UCSD-AML1 (cell line): ENCODE measurements at regions not wholly inside any gene's neighbourhood (a gene's known extent, or its start where the extent isn't known, plus 50 kb on each side); places are given as distances from the start of the nearest gene placed in this dataset.
"Not testable (repeated sequence)": the region's sequence is repeated elsewhere in the genome, so short reads cannot be mapped to it uniquely, and the experiment has no call there.

Experiments
- DNase-seq: peaks from one replicate; lab custom pipeline; 2025; ENCODE audit not compliant: unreplicated experiment; lab: John Stamatoyannopoulos, UW

- no peak for DNase-seq
These were observed 147.3 kb upstream of the CDIN1 start for GRCh38 chr15:36432161-36432560.

- no peak for DNase-seq
These were observed 145.2 kb upstream of the CDIN1 start for GRCh38 chr15:36434177-36434576.

DNA sequence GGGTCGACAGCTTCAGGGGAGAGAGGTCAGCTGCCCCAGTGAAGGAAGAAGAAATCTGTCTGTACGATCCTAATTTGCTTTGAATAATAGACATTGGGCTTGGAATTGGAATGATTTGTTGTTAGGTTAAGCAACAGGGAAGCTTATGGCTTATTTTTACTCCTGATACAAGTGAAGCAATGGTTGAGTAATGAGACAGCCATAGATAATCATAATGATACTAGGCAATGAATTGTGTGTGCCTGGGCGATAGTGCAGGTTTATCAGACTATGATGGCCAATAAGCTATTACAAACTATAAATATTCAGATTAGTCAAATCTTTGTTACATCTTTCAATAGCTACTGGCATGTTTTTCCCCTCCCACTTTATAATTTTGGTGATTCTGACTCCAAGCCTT, 140.9 kb upstream of the CDIN1 start:
- no peak for DNase-seq

DNA sequence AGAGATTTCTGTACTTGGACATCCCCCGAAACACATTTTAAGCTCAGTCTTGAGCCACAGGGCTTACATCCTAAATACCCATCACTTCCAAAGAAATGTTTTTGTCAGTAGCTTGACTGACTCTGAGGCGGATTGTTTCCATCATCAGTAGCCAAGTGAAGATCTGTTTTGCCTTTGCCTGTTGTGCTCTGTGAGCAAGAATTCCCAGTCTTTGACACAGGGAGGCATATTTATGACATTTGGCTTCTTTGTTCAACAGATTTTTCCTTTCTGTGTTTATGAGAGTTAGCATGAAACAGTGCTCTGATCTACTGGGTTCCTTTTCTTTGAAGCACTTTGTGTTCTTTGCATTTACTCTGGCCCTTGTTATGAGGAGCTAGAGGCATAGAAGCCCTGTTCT, 132.1 kb upstream of the CDIN1 start:
- no peak for DNase-seq

GRCh38 chr15:36448418-36448817, 131.0 kb upstream of the CDIN1 start:
- DNase-seq, result no peak

DNA sequence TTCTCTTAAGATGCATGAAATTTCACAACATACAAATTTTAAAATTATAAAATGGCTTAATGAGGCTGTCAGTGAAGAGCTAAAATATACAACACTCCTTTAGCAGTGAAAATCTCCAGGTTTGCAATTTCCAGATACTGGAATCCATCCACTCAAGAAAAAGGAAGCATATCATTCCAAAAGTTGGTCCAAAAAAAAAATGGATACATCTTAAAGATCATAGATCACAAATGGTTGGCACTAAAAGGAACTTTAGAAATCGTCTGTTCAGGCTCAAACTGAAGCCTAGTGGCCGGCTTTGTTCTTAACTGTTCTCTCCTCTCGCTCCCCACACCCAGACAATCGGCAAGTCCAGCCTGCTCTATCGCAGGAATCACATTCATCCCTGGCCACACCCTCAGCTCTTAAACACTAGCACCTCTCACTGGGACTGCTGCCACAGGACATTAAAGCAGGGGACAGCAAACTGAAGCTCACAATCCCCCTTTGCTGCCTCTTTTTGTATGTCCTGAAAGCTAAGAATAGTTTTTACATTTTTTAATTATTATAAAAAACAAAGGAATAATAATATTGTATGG, 130.3 kb upstream of the CDIN1 start:
- DNase-seq, result no peak

DNA sequence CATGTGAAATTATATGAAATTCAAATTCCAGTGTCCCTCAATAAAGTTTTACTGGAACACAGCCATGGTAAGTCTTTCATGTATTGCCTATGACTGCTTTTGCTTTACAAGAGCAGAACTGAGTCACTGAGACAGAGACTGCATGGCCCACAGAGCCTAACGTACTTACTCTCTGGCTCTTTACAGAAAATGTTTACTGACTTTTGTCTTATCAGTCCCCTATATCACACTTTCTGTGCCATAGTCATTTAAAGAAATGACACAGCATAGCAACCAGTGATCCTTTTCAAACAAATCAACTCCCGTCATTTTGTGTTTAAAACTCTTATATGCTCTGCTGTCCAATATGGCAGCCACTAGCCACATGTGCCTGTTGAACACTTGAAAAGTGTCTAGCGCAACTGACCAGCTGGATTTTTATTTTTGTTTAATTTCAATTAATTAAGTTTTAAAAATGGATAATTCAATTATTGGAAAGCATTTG, 129.7 kb upstream of the CDIN1 start:
- DNase-seq, result no peak

DNA sequence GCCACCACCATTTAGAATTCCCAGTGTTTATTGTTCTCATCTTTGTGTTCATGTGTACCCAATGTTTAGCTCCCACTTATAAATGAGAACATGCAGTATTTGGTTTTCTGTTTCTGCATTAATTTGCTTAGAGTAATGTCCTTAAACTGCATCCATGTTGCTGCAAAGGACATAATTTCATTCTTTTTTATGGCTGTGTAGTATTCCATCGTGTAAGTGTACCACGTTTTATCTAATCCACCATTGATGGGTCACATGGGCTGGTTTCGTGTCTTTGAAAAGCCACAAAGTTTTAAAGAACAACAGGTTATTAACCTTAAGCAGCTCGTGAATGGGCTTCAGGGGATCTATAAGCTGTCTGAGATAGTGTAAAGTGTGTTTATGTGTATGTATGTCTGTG, 125.2 kb upstream of the CDIN1 start:
- DNase-seq, result not testable (repeated sequence)

- no peak for DNase-seq
These were observed 121.0 kb upstream of the CDIN1 start for GRCh38 chr15:36458411-36458810.

DNA sequence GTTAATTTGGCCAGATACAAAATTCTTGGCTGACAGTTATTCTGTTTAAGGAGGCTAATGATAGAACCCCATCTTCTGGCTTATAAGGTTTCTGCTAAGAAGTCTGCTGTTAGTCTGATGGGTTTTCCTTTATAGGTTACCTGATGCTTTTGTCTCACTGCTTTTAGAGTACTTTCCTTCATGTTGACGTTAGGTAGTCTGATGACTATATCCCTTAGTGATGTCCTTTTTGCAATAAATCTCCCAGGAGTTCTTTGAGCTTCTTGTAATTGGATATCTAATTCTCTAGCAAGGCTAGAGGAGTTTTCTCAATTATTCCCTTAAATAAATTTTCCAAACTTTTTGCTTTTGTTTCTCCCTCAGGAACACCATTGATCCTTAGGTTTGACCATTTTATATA, 114.1 kb upstream of the CDIN1 start:
- no peak for DNase-seq

GRCh38 chr15:36468746-36469145, 110.7 kb upstream of the CDIN1 start:
- DNase-seq, result no peak

- no peak for DNase-seq
These were observed 110.0 kb upstream of the CDIN1 start for GRCh38 chr15:36469311-36469966.

DNA sequence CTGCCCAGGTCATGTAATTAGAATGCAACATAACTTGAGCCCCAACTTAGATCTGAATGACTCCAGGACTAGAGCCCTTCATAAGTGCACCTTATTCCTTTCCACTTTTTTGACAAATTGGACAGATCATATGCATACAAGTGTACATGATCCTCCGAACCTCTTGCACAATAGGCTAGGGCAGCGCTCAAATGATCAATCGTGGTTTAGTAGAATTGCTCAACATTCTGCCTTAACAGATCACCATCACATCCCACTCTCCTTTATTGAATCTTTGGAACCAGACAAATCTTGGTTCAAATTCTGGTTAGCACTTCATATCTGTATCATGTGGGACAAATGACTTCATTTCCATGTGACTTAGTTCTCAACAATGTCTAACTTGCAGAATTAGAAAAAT, 106.8 kb upstream of the CDIN1 start:
- no peak for DNase-seq

- DNase-seq, result no peak
These were observed 100.9 kb upstream of the CDIN1 start for GRCh38 chr15:36478561-36478960.

- DNase-seq, result no peak
These were observed 100.1 kb upstream of the CDIN1 start for GRCh38 chr15:36479200-36479896.

DNA sequence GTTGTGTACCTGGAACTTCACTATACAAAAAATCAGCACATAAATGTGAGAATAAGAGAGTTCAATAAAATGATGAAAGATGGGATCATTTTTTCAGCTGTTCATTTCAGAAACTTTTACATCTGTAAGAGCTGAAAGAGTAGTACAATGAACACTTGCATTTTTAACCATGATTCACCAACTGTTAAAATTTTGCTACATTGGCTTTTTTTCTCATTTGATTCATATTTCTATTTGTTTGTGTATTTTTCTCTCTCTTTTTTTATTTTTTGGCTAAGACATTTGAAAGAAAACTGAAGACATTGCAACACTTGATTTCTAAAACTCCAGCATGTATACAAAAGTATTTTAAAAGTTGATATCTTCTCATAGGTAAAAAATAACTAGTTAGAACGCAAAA, 98.3 kb upstream of the CDIN1 start:
- no peak for DNase-seq

DNA sequence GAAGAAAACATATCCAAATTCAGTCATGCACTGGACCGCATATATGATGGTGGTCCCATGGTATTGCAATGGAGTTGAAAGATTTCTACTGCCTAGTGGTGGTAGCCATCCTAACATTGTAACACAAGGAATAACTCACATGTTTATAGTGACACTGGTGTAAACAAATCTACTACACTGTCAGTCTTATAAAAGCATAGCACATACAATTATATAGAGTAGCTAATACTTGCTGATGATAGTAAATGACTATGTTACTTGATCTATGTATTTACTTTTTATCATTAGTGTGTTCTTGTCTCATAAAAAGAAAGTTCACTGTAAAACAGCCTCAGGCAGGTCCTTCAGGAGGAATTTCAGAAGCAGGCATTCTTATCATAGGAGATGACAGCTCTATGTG, 96.0 kb upstream of the CDIN1 start:
- no peak for DNase-seq

DNA sequence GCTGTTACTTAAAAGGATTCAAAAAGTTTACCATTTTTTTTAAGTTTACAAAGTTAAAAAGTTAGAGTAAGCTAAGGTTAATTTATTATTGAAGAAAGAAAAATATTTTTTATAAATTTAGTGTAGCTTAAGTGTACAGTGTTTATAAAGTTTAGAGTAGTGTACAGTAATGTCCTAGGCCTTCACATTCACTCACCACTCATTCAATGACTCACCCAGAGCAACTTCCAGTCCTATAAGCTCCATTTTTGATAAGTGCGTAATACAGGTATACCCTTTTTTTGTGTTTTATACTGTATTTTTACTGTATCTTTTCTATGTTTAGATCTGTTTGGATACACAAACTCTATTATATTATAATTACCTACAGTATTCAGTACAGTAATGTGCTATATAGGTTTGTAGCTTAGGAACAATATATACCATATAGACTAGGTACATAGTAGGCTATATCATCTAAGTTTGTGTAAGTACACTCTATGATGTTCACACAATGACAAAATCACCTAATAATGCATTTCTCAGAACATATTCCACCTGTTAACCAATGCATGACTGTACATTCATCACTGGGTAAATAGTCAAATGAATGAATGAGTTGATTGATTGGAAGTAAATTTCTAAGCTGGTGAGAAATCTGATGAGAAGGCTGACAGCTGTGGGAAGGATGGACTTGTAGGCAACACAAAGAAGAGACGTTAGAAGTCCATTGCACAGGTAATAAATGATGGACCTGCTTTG, 95.2 kb upstream of the CDIN1 start:
- DNase-seq, result no peak

- DNase-seq, result no peak
These were observed 87.5 kb upstream of the CDIN1 start for GRCh38 chr15:36491912-36492311.

- DNase-seq, result no peak
These were observed 83.9 kb upstream of the CDIN1 start for GRCh38 chr15:36495456-36495991.

DNA sequence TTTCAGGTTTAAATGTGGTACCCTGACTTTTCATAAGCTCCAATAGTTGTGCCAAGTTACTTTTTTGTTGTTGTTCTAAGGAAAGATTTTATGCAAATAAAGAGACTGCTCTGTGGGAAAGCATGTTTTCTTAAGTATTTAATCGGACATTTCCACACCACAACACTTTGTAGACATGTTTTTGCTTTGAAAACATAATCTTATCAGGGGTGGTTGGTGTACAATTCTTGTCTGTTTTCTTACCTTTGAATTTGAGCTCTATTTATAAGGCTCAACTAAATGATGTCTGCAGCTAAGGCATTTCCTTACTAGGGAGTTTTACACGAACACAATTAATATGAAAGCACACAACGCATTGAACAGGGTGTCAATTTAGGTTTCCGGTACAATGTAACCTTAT, 81.5 kb upstream of the CDIN1 start:
- DNase-seq, result no peak

- DNase-seq, result no peak
These were observed 81.0 kb upstream of the CDIN1 start for GRCh38 chr15:36498401-36498800.
